ENCODE measurements at regions not wholly inside any gene's neighbourhood (a gene's known extent, or its start where the extent isn't known, plus 50 kb on each side); places are given as distances from the start of the nearest gene placed in this dataset.

DNA sequence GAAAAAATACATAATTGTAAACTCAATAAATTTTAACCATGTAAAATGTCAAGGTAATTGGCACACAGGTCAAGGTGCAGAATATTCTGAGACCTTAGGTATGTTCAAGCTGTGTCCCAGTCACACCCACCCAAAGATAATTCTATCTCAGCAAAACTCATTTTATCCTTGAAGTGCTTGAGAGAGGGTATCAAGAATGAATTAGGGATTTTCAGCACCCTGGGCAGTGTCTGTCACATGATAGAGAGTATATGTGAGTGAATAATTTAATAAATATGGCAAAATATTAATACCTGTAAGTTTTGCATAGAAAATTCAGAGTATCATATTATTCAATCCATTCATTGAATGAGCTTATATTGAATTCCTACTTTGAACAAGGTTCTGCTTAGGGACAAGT, 567.9 kb downstream of the FBXO15 start:
- TF ChIP-seq, protein P1, sequence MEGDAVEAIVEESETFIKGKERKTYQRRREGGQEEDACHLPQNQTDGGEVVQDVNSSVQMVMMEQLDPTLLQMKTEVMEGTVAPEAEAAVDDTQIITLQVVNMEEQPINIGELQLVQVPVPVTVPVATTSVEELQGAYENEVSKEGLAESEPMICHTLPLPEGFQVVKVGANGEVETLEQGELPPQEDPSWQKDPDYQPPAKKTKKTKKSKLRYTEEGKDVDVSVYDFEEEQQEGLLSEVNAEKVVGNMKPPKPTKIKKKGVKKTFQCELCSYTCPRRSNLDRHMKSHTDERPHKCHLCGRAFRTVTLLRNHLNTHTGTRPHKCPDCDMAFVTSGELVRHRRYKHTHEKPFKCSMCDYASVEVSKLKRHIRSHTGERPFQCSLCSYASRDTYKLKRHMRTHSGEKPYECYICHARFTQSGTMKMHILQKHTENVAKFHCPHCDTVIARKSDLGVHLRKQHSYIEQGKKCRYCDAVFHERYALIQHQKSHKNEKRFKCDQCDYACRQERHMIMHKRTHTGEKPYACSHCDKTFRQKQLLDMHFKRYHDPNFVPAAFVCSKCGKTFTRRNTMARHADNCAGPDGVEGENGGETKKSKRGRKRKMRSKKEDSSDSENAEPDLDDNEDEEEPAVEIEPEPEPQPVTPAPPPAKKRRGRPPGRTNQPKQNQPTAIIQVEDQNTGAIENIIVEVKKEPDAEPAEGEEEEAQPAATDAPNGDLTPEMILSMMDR (IDR thresholded peaks at IDR 0.05; ENCODE audit: poor library complexity): no peak
- TF ChIP-seq EZH2 (IDR thresholded peaks at IDR 0.05; ENCODE audit: borderline replicate concordance) (no peak), EZH2phosphoT487 (IDR thresholded peaks at IDR 0.05; ENCODE audit: low read depth, severe bottlenecking, unreplicated experiment) (no peak)

Data from hepatocyte (in vitro differentiated cells).